ENCODE measurements at regions not wholly inside any gene's neighbourhood (a gene's known extent, or its start where the extent isn't known, plus 50 kb on each side); places are given as distances from the start of the nearest gene placed in this dataset.

GRCh38 chr17:77619326-77619725 lies 339.2 kb upstream of the TNRC6C start:
- TF ChIP-seq EZH2 (IDR thresholded peaks at IDR 0.05; ENCODE audit: low read depth, low read length, severe bottlenecking) (no peak), CTCF (IDR thresholded peaks at IDR 0.05; ENCODE audit: control extremely low read depth in 1 of 3, insufficient read depth in 1 of 3, low read depth in 1 of 3, low read length in 3 of 3) (no peak), GABPA (IDR thresholded peaks at IDR 0.05; ENCODE audit: borderline replicate concordance, insufficient read depth, low read length) (no peak), TAF7 (optimal IDR thresholded peaks at IDR 0.05; ENCODE audit: borderline replicate concordance, low read depth, low read length) (no peak), EP300 (IDR thresholded peaks at IDR 0.05; ENCODE audit: borderline replicate concordance in 1 of 2, low read depth in 2 of 2, low read length in 2 of 2) (no peak), ATF2 (IDR thresholded peaks at IDR 0.05; ENCODE audit: low read length) (no peak), POLR2A (IDR thresholded peaks at IDR 0.05; ENCODE audit: control extremely low read depth in 1 of 2, low read depth in 2 of 2, low read length in 2 of 2) (no peak)
